Thymus (tissue), 11 donors: ENCODE measurements at regions not wholly inside any gene's neighbourhood (a gene's known extent, or its start where the extent isn't known, plus 50 kb on each side); places are given as distances from the start of the nearest gene placed in this dataset.

ENCODE experiments used
- DNase-seq, 9 donors: peaks; one replicate each; pipeline ENCODE4 v3.0.0-alpha.2; 2013; ENCODE audit warnings: low spot score in 9 of 9, low read depth in 6 of 9, missing footprints in 1 of 9
- H3K27ac ChIP-seq, 2 donors: one replicate each; pipeline ENCODE4 v1.5.1; 2013; ENCODE audit warnings: control low read depth in 1 of 2, low read depth in 1 of 2, low read length in 1 of 2, mild to moderate bottlenecking in 1 of 2, moderate library complexity in 1 of 2
- H3K27me3 ChIP-seq, 2 donors: one replicate each; pipeline ENCODE4 v1.5.1; 2013; ENCODE audit warnings: low read length in 1 of 2; ENCODE audit not compliant: control insufficient read depth in 2 of 2, insufficient read depth in 1 of 2
- H3K36me3 ChIP-seq, 2 donors: one replicate each; pipeline ENCODE4 v1.5.1; 2013; ENCODE audit warnings: low read length in 1 of 2, mild to moderate bottlenecking in 1 of 2, moderate library complexity in 1 of 2; ENCODE audit not compliant: control insufficient read depth in 2 of 2, insufficient read depth in 2 of 2
- H3K4me1 ChIP-seq, 2 donors: one replicate each; pipeline ENCODE4 v1.5.1; 2013; ENCODE audit warnings: low read length in 2 of 2; ENCODE audit not compliant: control insufficient read depth in 2 of 2, insufficient read depth in 2 of 2
- H3K4me3 ChIP-seq, 2 donors: one replicate each; pipeline ENCODE4 v1.5.1; 2013; ENCODE audit warnings: low read length in 2 of 2, control low read depth in 1 of 2, mild to moderate bottlenecking in 1 of 2
- H3K9me3 ChIP-seq, 2 donors: one replicate each; pipeline ENCODE4 v1.5.1; 2013; ENCODE audit warnings: low read length in 1 of 2, mild to moderate bottlenecking in 1 of 2; ENCODE audit not compliant: control insufficient read depth in 2 of 2, insufficient read depth in 1 of 2
- WGBS: extraction: QIAGEN DNeasy Blood & Tissue Kit; methylation state at CpG from one replicate; pipeline ENCODE4 v1.1.7; 2013; 5-methylcytosine and 5-hydroxymethylcytosine counted together
- donor health status: healthy.

DNA sequence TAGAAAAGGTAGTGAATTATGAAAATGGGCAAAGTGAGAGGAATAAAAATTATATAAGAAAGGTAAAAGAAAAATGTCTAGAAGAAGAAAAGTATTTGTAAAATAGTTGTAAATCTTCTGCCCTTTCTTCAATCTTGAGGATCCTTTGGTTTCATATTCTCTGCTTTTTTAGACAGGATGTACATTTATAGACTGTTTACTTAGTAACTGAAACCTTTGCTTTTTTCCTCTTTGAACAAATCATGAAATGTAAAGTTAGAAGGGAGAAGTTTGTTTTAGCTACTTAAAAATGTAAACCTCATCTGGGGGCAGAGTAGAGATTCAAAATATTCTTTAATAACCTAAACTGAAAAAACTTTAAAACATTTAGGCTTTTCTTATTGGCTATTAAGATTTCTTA lies 150.4 kb upstream of the ITGA4 start:
- peak in 2 of 9 donors; percentile 65 to 81 for DNase-seq
- H3K27ac ChIP-seq, result peak overlapping the region; percentile 97 to 98

GRCh38 chr2:181307203-181307991 lies 149.8 kb upstream of the ITGA4 start:
- H3K36me3 ChIP-seq, result no peaks in the 10 kb centered on the region
- no peak overlapping the region for H3K4me3 ChIP-seq
- H3K27me3 ChIP-seq, result no peaks in the 10 kb centered on the region
- peaks cover 30 to 54% of the 10 kb centered on the region in 2 donors for H3K4me1 ChIP-seq
- H3K27ac ChIP-seq, result peak overlapping the region; percentile 97 to 98
- H3K9me3 ChIP-seq, result no peaks in the 10 kb centered on the region
- 44% methylated on average over 7 of the region's 7 CpGs for WGBS
- peak in 1 of 9 donors; percentile 68 for DNase-seq

More for the DNA sequence above, 150.4 kb upstream of the ITGA4 start:
- no peaks in the 10 kb centered on the region for H3K27me3 ChIP-seq
- peak overlapping the region in 1 of 2 donors; percentile 15 for H3K4me3 ChIP-seq
- peaks cover 27 to 47% of the 10 kb centered on the region in 2 donors for H3K4me1 ChIP-seq
- no peaks in the 10 kb centered on the region for H3K36me3 ChIP-seq
- no peaks in the 10 kb centered on the region for H3K9me3 ChIP-seq

GRCh38 chr2:181308766-181309515 lies 148.2 kb upstream of the ITGA4 start:
- Histone ChIP-seq H3K4me3 (peak overlapping the region in 1 of 2 donors; percentile 2), H3K27me3 (no peaks in the 10 kb centered on the region), H3K27ac (peak overlapping the region; percentile 64 to 97), H3K9me3 (no peaks in the 10 kb centered on the region), H3K4me1 (peaks cover 31 to 55% of the 10 kb centered on the region in 2 donors), H3K36me3 (no peaks in the 10 kb centered on the region)
- 21% methylated on average over 5 of the region's 5 CpGs for WGBS
- peak in 1 of 9 donors; percentile 58 for DNase-seq

- Histone ChIP-seq H3K9me3 (no peaks in the 10 kb centered on the region), H3K4me1 (peaks cover 29 to 52% of the 10 kb centered on the region in 2 donors), H3K27ac (peak overlapping the region; percentile 65 to 97), H3K4me3 (peak overlapping the region in 1 of 2 donors; percentile 23), H3K27me3 (no peaks in the 10 kb centered on the region), H3K36me3 (no peaks in the 10 kb centered on the region)
- WGBS, result 27% methylated on average over 4 of the region's 4 CpGs
- peak in 1 of 9 donors; percentile 58 for DNase-seq
Measured at GRCh38 chr2:181309586-181309985, 147.6 kb upstream of the ITGA4 start.

GRCh38 chr2:181310967-181311366 lies 146.2 kb upstream of the ITGA4 start:
- DNase-seq, result peak in 1 of 9 donors; percentile 47
- H3K27ac ChIP-seq, result peak overlapping the region; percentile 77 to 95
- no peaks in the 10 kb centered on the region for H3K27me3 ChIP-seq
- H3K4me1 ChIP-seq, result peaks cover 23 to 44% of the 10 kb centered on the region in 2 donors
- no peaks in the 10 kb centered on the region for H3K36me3 ChIP-seq
- H3K9me3 ChIP-seq, result no peaks in the 10 kb centered on the region
- WGBS, result 95% methylated on average over 1 of the region's 1 CpG
- H3K4me3 ChIP-seq, result no peak overlapping the region

DNA sequence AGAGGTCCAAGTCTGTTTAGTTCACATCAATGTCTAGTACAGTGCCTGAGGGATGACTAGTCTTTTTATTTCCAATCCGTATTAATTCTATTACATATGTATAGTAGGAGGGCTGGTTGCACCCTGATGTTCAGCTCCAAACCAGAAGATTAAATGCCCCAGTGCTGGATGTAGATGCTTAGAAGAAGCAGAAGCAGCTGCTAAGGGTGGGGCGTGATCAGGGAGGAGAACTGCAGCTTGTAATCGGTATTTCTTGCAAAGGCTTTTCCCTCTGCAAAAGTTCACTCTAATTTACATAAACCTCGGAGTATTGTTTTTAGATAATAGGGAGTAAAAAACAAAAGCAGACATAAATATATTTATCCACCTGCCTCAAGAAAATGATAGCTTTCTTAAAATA lies 145.3 kb upstream of the ITGA4 start:
- Histone ChIP-seq H3K4me3 (no peak overlapping the region), H3K27me3 (no peaks in the 10 kb centered on the region), H3K27ac (peak overlapping the region; percentile 84 to 95), H3K4me1 (peaks cover 23 to 42% of the 10 kb centered on the region in 2 donors), H3K9me3 (peaks cover 0 to 2% of the 10 kb centered on the region in 2 donors), H3K36me3 (no peaks in the 10 kb centered on the region)
- DNase-seq, result peak in 1 of 9 donors; percentile 80
- WGBS, result 24% methylated on average over 4 of the region's 4 CpGs

DNA sequence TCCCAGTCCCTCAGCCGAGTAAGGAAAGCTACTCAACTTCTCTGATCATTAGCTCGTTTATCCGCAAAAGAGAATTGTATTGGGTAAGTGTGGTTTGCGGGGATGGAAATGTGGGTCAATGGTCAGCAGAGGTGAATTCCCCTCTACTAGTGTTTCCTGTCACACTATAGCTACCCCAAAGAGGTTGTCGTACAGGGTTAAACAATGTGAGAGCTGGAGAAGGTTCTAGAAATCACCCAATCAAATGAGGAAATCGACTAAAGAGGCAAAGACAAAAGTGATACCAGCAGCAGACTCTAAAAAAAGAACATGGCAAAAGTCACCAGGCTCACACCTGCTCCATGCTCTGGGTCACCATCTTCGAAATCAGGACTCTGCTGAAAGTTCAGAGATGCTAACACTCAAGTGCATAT lies 144.7 kb upstream of the ITGA4 start:
- WGBS, result 65% methylated on average over 7 of the region's 7 CpGs
- no peaks in the 10 kb centered on the region for H3K36me3 ChIP-seq
- peaks cover 20 to 38% of the 10 kb centered on the region in 2 donors for H3K4me1 ChIP-seq
- no peak overlapping the region for H3K4me3 ChIP-seq
- peak in 6 of 9 donors; percentile 64 to 85 (median 72) for DNase-seq
- peak overlapping the region; percentile 90 to 95 for H3K27ac ChIP-seq
- peaks cover 0 to 2% of the 10 kb centered on the region in 2 donors for H3K9me3 ChIP-seq
- H3K27me3 ChIP-seq, result no peaks in the 10 kb centered on the region

DNA sequence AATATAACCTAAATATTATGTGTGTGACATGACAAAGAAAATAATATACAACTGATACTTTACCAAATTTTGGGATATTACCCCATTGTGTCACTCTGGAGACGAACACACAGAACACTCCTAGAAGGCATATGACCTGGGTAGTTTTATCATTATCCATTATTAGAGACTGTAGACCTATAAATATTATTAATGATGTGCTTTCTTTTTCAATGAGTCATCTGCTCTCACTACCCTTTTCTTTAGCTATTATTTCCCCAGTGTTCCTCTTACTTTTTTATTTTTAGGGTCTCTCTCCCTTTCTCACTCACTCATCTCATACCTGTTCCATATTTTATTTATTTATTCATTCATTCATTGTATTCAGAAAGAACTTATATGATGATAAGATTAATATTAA lies 143.3 kb upstream of the ITGA4 start:
- no peak for DNase-seq
- Histone ChIP-seq H3K9me3 (peaks cover 0 to 2% of the 10 kb centered on the region in 2 donors), H3K27me3 (no peaks in the 10 kb centered on the region), H3K27ac (peak overlapping the region in 1 of 2 donors; percentile 95), H3K4me3 (no peak overlapping the region), H3K4me1 (peaks cover 13 to 29% of the 10 kb centered on the region in 2 donors), H3K36me3 (no peaks in the 10 kb centered on the region)
- 96% methylated on average over 1 of the region's 1 CpG for WGBS

DNA sequence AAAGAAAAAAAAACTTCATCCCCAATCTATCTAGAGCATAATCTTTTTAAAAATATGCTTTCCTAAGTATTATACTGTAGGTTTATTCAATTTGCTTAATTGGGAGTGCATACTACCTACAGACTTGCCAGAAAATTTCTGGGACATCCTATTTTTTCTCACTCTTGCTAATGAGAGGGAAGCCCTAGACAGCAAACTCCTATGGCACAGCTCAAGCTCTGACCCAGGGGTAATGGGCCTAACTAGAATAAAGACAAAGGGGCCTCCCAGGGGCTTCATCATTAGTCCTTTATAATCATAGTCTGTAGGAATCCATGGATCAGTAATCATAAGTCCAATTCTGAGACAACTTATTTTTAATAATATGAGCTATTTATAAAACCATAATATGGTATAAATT lies 142.6 kb upstream of the ITGA4 start:
- Histone ChIP-seq H3K4me1 (peaks cover 13 to 28% of the 10 kb centered on the region in 2 donors), H3K36me3 (no peaks in the 10 kb centered on the region), H3K4me3 (no peak overlapping the region), H3K27me3 (no peaks in the 10 kb centered on the region), H3K9me3 (peaks cover 0 to 2% of the 10 kb centered on the region in 2 donors), H3K27ac (no peak overlapping the region)
- DNase-seq, result no peak
